HG03135 (cell line): ENCODE measurements at regions not wholly inside any gene's neighbourhood (a gene's known extent, or its start where the extent isn't known, plus 50 kb on each side); places are given as distances from the start of the nearest gene placed in this dataset.
"Not testable (repeated sequence)": the region's sequence is repeated elsewhere in the genome, so short reads cannot be mapped to it uniquely, and the experiment has no call there.

Experiments used
- ATAC-seq: cut with Tn5 transposase; IDR thresholded peaks from one replicate; pipeline ENCODE4 v1.9.1; 2021; ENCODE audit warnings: mild to moderate bottlenecking, moderate library complexity; ENCODE audit not compliant: unreplicated experiment

DNA sequence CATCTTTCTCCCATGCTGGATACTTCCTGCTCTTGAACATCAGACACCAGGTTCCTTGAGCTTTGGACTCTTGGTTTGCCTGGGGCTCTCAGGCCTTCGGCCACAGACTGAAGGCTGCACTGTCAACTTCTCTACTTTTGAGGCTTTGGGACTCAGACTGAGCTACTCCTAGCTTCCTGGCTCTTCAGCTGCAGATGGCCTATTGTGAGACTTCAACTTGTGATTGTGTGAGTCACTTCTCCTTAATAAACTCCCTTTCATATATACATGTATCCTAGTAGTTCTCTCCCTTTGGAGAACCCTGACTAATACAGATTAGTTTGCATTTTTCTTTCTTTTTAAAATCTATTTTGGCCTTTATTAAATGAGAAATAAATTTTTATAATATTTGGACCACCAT is 276.2 kb upstream of the SEMA3C start:
- no peak for ATAC-seq

DNA sequence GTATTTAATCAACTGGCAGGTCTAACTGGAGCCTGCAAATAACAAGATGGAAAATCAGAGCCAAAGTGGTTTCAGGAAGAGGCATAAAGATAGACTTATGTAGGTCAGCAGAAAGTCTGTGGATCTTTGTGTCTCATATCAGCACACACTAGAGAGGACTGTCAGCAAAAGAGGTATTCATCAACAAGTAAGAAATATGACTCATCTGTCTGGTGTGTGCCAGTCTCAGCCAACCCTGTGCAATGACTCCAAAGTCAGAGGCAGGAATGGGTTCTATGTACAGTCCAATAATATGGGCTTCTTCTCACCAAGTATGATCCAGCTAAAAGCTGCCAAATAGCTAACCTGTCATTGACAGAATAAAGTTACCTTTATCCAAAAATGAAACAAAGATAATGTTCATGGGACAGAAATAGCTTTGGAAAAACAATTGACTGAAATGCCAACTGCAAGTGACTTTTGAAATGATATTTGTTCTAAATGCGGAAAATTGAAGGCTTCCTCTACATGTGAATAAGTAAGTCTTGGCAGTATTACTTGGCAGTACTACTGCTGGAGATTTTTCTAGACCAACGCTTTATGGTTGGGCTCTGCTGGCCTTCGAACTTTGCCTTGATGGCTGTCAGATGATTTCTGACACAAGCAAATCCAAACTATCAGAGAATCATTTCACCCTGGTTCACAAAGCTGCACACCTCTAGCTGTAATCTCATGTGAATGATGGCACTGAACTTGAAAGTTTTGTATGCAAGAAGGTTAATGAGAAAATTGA is 272.3 kb upstream of the SEMA3C start:
- no peak for ATAC-seq

DNA sequence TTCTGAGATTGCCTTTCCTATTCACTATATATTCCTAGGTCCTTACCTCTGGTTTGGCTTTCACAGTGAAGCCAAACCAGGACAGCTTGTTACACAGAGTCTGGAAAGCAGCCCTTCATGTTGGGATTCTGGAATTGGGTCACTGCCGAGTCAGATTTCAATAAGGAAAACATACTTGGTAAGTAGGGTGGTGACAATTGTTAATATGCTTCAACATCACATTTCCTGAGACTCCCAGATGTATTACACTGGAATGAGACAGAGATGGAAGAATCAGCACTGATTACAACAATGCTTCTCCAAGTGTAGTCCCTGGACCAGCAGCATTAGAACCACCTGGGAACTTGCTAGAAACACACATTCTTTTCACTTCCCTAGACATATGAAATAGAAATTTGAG is 268.9 kb upstream of the SEMA3C start:
- ATAC-seq: no peak

DNA sequence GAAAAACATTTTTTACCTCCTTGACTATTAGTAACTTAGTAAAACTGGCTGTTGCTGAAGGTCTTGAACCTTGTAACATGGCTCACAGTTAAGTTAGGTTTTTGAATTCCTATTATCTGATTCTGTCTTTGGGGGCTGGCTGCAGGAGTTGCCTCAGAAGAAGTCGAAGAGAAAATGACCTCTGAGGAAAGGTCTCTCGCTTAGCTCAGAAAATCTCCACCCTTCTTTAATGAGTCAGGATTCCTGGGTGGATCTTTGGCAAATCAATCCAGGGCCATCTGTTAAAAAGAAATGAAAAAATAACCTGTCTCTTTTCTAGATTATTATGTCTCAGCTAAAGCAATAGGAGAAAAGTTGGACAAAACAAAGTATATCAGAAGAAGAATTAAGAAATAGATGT is 267.8 kb upstream of the SEMA3C start:
- ATAC-seq: no peak

- ATAC-seq: no peak
Observed at GRCh38 chr7:81185072-81185471, 266.2 kb upstream of the SEMA3C start.

GRCh38 chr7:81183326-81183725 is 264.5 kb upstream of the SEMA3C start:
- ATAC-seq: no peak

- not testable (repeated sequence) for ATAC-seq
Observed at GRCh38 chr7:81182056-81182455, 263.2 kb upstream of the SEMA3C start.

- ATAC-seq: no peak
Observed at GRCh38 chr7:81181066-81181465, 262.2 kb upstream of the SEMA3C start.

GRCh38 chr7:81180573-81180972 is 261.7 kb upstream of the SEMA3C start:
- no peak for ATAC-seq

DNA sequence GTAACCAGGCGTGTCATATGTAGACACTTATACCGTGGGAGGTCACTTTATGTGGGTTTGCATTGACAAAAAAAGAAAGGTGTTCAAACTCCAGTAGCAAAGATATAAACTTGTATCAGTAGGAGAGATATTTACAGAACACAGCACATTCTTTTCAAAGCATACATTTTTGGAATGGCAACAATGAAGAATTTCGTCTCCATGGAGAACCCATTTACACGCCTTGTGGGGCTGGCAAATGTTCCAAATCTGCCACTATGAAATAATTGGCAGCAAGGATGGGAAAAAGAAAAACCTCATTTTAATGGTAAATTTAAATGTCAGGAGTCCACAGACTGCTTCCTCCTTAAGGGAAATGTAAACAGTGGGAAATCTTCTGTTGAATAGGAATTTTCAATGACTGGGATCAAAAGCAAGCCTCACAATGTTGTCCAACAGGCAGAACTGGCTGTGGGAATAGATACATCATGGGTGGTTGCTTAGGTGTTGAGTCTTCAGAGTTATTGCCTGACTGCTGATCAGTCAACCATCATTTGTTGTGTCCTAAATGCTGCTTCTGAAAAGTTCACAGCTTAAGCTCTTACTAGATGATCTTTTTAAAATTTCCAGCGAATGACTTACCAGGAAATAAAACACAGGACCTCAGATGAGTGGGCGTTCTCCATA is 256.6 kb upstream of the SEMA3C start:
- ATAC-seq: no peak

DNA sequence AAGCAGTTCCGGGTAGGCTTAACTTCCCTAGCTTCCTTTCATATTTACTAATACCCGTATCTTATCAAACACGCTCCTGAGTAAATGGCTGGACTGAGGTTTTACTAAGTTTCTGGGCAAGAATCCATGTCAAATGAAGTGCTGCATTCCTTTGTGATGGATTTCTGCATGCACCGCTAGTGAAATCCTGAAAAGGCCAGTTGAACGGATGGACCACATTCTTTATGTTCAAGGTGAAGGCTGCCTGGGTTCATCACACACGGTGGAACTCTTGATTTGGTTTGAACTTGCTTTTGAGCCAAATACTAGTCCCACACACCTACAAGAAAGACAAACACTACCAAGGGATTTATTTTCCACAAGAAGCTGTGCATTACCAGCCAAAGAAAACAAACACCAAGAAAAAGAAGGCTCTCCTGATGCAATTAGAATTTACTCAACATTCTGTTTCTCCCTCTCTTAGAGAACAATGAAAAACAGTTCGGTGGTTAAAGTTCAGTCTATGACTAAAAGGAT is 255.0 kb upstream of the SEMA3C start:
- no peak for ATAC-seq

GRCh38 chr7:81170291-81170690 is 251.4 kb upstream of the SEMA3C start:
- ATAC-seq: no peak

DNA sequence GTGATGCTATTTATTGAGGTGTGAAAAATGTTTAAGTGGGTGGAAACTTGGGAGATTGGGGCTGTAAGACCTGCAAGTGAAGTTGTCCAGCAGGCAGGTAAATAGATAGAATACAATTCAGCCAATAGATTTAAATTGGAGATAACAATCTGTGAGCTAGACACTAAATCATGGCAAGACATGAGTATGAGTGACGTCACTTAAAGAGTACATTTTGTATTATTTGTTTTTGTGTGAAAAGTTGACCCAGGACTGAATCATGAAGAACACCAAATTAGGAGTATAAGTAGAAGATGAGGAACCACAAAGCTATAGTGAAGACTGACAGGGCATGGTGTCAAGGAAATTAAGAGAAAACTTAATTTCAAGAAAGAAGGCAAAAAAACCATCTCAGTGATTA is 249.1 kb upstream of the SEMA3C start:
- no peak for ATAC-seq

DNA sequence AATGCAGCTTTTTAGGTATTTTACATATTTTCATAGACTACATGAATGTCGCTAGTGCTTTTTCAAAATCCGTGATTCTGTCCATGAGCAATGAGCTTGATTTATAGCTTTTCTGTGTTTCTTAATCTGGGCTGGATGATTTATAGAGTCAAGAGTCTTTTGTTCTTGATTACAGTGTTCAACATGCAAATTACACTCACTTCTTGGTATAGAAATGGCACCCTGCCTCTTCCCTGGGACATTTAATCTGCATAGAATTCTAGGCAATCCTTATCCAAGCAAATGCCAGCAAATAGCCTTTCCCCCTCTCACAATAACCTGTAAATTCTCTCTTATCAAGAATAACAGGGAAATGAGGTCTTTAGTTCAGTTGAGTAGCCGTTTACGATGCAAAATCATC is 246.2 kb upstream of the SEMA3C start:
- no peak for ATAC-seq

DNA sequence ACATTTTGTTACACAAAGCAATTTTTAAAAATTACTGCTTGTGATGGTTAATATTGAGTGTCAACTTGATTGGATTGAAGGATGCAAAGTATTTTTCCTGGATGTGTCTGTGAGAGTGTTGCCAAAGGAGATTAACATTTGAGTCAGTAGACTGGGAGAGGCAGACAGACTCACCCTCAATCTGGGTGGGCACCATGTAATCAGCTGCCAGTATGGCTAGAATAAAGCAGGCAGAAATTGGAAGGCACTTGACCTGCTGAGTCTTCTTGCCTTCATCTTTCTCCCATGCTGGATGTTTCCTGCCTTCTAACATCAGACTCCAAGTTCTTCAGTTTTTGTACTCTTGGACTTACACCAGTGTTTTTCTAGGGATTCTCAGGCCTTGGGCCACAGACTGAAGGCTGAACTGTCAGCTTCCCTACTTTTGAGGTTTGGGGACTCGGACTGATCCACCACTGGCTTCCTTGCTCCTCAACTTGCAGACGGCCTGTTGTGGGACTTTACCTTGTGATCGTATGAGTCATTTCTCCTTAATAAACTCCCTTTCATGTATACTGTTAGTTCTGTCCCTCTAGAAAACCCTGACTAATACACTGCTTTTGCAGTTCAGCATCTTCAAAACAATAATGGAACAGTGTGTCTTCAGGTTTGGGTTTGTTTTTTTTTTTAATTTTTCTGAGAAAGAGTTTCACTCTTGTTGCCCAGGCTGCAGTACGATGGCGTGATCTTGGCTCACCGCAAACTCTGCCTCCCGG is 244.1 kb upstream of the SEMA3C start:
- no peak for ATAC-seq

GRCh38 chr7:81162234-81162633 is 243.4 kb upstream of the SEMA3C start:
- ATAC-seq: no peak

GRCh38 chr7:81161451-81162075 is 242.7 kb upstream of the SEMA3C start:
- ATAC-seq: no peak

DNA sequence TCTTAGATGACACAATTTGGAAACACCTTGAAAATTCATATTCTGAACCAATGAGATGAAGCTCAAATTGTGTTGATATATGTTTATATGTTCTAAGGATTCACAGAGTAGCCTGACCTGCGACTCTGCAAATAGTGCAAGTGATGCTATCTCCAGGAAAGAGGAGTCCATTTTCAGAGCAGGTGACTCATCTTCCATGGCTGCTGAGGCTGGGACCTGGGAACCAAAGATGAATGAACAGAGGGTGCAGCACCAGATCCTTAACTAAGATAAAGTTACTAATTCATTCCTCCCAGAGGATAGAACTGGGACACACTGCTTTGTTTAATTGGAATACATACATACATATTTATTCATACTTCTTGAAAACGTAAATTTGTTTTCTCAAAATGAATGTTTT is 240.6 kb upstream of the SEMA3C start:
- ATAC-seq: no peak

DNA sequence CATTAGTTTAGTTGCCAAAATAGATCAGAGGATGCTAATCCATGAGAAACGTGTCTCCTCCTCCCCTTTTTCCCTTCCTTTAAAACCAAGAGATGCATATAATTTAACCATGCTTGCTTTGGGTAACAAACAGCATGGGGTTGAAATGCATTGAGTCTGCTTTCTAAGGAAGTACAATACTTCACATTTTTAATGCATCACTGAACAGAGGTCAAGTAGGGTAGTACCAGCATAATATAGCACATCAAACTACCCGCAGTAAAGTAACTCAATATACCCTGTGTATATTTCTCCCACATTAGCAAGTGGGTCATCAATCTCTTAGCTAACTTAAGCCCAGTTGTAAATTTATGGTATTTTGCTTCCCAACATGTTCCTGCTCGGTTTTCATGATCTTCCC is 239.3 kb upstream of the SEMA3C start:
- ATAC-seq: no peak

DNA sequence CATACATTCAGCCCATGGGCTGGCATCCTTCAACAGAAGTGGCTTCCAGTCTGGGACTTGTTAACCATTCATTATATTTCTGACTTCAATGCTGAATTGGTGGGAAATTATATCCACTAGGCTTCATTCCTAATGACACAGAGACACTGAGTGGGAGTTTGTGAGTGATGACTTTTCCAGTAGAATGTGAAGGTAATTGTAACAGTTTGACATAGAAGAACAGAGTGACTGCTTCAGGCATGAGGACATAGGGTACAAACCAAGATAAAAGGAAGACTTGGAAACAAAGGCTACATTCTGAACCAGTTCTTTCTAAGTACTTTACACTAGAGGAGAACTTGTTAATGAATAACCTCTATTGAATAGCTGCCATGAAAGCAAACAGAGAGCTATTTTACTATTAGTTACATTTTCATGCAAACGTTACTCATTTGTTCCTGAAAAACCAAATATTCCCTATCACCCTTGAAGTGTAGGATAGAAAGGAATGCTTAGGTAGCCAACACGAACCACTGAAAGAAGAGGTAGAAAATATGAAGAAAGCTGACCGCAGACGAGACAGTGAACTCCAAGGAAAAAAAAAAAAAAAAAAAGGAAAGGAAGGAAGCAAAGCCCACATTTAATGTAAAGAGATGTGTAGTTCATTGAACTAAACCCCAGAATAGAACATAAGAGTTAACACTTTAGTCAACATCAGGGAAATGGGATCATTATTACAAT is 237.0 kb upstream of the SEMA3C start:
- no peak for ATAC-seq

GRCh38 chr7:81154565-81154964 is 235.7 kb upstream of the SEMA3C start:
- no peak for ATAC-seq
